ENCODE measurements at regions not wholly inside any gene's neighbourhood (a gene's known extent, or its start where the extent isn't known, plus 50 kb on each side); places are given as distances from the start of the nearest gene placed in this dataset.

GRCh38 chr2:14816069-14817060 lies 183.8 kb downstream of the LRATD1 start:
- Histone ChIP-seq H3K27ac (ENCODE audit: low read depth, low read length) (no peak overlapping the region), H3K4me3 (ENCODE audit: low read depth in 1 of 2, low read length in 2 of 2) (peak overlapping the region in 1 of 2 donors; percentile 30), H3K4me1 (ENCODE audit: control insufficient read depth in 1 of 2, insufficient read depth in 2 of 2, low read length in 2 of 2) (peaks cover 5% of the 10 kb centered on the region in 2 donors), H3K9me3 (ENCODE audit: control insufficient read depth in 1 of 2, low read length in 2 of 2) (no peaks in the 10 kb centered on the region), H3K9ac (ENCODE audit: low read depth in 1 of 2, low read length in 2 of 2) (no peak overlapping the region), H3K27me3 (ENCODE audit: control insufficient read depth in 1 of 2, insufficient read depth in 2 of 2, low read length in 2 of 2) (no peaks in the 10 kb centered on the region), H3K36me3 (ENCODE audit: control insufficient read depth in 1 of 2, insufficient read depth in 2 of 2, low read length in 2 of 2) (no peaks in the 10 kb centered on the region)

DNA sequence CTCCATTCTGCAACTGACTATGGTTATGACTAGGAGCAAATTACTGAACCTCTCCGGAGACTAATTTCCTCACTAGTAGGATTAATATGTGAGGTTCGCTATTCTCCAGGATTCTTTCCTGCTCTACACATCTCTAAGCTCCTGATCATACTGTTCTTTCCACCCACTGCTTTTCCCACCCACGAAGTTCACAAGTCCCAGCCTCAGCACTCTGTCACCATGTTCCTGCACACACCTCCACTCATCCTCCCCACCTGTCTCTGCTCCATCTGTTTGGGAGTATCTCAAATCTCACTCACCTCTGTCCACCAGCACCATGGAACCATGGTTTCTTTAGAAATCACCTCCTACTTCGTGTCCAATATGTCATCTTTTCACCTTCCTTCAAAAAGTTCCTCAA lies 185.3 kb downstream of the LRATD1 start:
- H3K9me3 ChIP-seq (ENCODE audit: control insufficient read depth in 1 of 2, low read length in 2 of 2), result no peaks in the 10 kb centered on the region
- H3K27ac ChIP-seq (ENCODE audit: low read depth, low read length), result no peak overlapping the region
- H3K9ac ChIP-seq (ENCODE audit: low read depth in 1 of 2, low read length in 2 of 2), result no peak overlapping the region
- peaks cover 5% of the 10 kb centered on the region in 2 donors for H3K4me1 ChIP-seq (ENCODE audit: control insufficient read depth in 1 of 2, insufficient read depth in 2 of 2, low read length in 2 of 2)
- H3K4me3 ChIP-seq (ENCODE audit: low read depth in 1 of 2, low read length in 2 of 2), result no peak overlapping the region
- H3K36me3 ChIP-seq (ENCODE audit: control insufficient read depth in 1 of 2, insufficient read depth in 2 of 2, low read length in 2 of 2), result no peaks in the 10 kb centered on the region
- H3K27me3 ChIP-seq (ENCODE audit: control insufficient read depth in 1 of 2, insufficient read depth in 2 of 2, low read length in 2 of 2), result no peaks in the 10 kb centered on the region

DNA sequence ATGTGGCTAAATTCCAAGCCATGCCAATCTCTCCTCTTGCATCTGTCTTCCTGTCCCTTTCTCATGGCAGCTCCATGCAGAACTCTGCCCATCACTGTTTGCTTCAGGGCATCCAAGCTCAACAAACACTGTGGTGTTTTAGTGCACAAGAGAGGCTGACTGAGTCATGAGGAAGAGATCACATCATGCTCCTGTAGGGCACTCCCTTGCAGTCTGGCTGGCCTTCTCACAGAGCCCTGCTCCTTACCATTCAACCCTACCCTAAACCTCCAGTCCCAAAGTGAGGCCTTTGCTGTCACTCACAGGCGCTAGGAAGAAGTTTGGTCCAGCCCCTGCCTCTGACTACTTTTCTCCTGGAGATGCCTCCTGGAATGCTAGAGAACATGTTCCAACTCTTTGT lies 194.0 kb downstream of the LRATD1 start:
- Histone ChIP-seq H3K9ac (ENCODE audit: low read depth in 1 of 2, low read length in 2 of 2) (no peak overlapping the region), H3K36me3 (ENCODE audit: control insufficient read depth in 1 of 2, insufficient read depth in 2 of 2, low read length in 2 of 2) (no peaks in the 10 kb centered on the region), H3K4me1 (ENCODE audit: control insufficient read depth in 1 of 2, insufficient read depth in 2 of 2, low read length in 2 of 2) (no peaks in the 10 kb centered on the region), H3K4me3 (ENCODE audit: low read depth in 1 of 2, low read length in 2 of 2) (no peak overlapping the region), H3K27ac (ENCODE audit: low read depth, low read length) (no peak overlapping the region), H3K27me3 (ENCODE audit: control insufficient read depth in 1 of 2, insufficient read depth in 2 of 2, low read length in 2 of 2) (no peaks in the 10 kb centered on the region), H3K9me3 (ENCODE audit: control insufficient read depth in 1 of 2, low read length in 2 of 2) (no peaks in the 10 kb centered on the region)

DNA sequence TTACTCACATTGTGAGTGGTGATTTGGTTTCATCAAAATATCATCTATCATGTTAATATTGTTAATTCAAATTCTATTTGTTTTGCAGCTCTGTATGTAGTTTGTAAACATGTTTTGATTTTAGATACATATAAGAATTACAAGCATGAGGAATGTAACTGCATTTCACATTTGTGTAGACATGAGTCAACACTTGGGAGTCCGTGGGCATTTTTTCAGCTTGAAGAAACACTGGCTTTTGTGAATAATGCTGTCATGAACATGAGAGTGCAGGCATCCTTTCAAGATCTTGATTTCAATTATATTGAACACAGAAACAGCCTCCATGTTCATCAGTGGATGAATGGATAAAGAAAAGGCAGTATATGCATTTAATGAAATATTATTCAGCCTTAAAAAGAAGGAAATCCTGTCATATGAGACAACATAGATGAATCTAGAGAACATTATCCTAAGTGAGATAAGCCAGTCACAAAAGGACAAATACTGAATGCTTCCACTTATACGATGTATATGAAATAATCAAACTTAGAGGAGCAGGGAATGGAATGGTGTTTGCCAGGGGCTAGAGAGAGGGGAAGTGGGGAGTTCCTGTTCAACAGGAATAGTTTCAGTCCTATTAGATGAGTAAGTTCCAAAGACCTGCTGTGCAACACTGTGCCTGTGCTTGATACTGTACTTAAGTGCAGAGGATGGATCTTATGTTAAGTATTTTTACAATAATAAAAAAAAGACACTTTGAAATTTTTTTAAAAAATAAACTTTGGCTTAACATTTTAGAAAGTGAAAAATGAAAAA lies 194.9 kb downstream of the LRATD1 start:
- no peaks in the 10 kb centered on the region for H3K9me3 ChIP-seq (ENCODE audit: control insufficient read depth in 1 of 2, low read length in 2 of 2)
- no peaks in the 10 kb centered on the region for H3K4me1 ChIP-seq (ENCODE audit: control insufficient read depth in 1 of 2, insufficient read depth in 2 of 2, low read length in 2 of 2)
- no peak overlapping the region for H3K4me3 ChIP-seq (ENCODE audit: low read depth in 1 of 2, low read length in 2 of 2)
- no peak overlapping the region for H3K9ac ChIP-seq (ENCODE audit: low read depth in 1 of 2, low read length in 2 of 2)
- H3K27ac ChIP-seq (ENCODE audit: low read depth, low read length), result no peak overlapping the region
- H3K36me3 ChIP-seq (ENCODE audit: control insufficient read depth in 1 of 2, insufficient read depth in 2 of 2, low read length in 2 of 2), result no peaks in the 10 kb centered on the region
- no peaks in the 10 kb centered on the region for H3K27me3 ChIP-seq (ENCODE audit: control insufficient read depth in 1 of 2, insufficient read depth in 2 of 2, low read length in 2 of 2)

DNA sequence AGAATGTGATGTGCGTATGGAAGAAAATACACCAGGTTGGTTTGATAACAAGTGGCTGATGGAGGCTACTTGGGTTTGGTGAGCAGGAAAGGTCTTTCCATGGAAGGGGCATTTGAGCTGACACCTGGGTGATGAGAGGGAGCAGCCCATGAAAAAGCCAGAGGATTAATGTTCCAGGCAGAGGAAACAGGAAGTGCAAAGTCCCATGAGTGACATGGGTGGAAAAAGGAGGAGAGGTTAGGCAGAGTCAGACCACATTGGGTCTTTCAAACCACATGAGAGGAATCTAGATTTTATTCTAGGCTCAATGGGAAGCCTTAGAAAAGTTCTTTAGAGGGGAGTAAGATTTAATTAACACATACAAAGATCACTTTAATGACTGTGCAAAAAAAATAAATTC lies 195.7 kb downstream of the LRATD1 start:
- Histone ChIP-seq H3K4me1 (ENCODE audit: control insufficient read depth in 1 of 2, insufficient read depth in 2 of 2, low read length in 2 of 2) (no peaks in the 10 kb centered on the region), H3K9me3 (ENCODE audit: control insufficient read depth in 1 of 2, low read length in 2 of 2) (no peaks in the 10 kb centered on the region), H3K9ac (ENCODE audit: low read depth in 1 of 2, low read length in 2 of 2) (no peak overlapping the region), H3K4me3 (ENCODE audit: low read depth in 1 of 2, low read length in 2 of 2) (no peak overlapping the region), H3K36me3 (ENCODE audit: control insufficient read depth in 1 of 2, insufficient read depth in 2 of 2, low read length in 2 of 2) (no peaks in the 10 kb centered on the region), H3K27ac (ENCODE audit: low read depth, low read length) (no peak overlapping the region), H3K27me3 (ENCODE audit: control insufficient read depth in 1 of 2, insufficient read depth in 2 of 2, low read length in 2 of 2) (no peaks in the 10 kb centered on the region)

DNA sequence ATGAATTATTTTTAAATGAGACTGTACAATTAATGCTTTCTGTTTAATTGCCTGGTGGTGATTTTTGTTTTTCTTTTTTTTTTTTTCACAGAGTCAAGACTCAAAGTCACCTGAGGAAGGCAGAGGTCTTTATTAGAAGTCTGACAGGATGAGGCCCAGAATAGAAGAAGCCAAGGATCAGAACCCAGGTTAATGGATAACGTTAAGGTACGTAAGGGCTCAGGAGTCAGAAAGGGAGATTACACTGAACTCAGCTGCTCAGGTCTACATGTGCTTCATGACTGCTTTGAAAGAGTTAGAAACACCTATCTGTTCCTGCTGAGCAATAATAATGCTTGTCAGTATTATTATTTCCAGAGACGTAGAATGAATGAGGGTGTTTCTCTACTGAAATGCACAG lies 196.5 kb downstream of the LRATD1 start:
- no peak overlapping the region for H3K9ac ChIP-seq (ENCODE audit: low read depth in 1 of 2, low read length in 2 of 2)
- no peak overlapping the region for H3K4me3 ChIP-seq (ENCODE audit: low read depth in 1 of 2, low read length in 2 of 2)
- no peaks in the 10 kb centered on the region for H3K9me3 ChIP-seq (ENCODE audit: control insufficient read depth in 1 of 2, low read length in 2 of 2)
- no peaks in the 10 kb centered on the region for H3K36me3 ChIP-seq (ENCODE audit: control insufficient read depth in 1 of 2, insufficient read depth in 2 of 2, low read length in 2 of 2)
- H3K4me1 ChIP-seq (ENCODE audit: control insufficient read depth in 1 of 2, insufficient read depth in 2 of 2, low read length in 2 of 2), result no peaks in the 10 kb centered on the region
- no peaks in the 10 kb centered on the region for H3K27me3 ChIP-seq (ENCODE audit: control insufficient read depth in 1 of 2, insufficient read depth in 2 of 2, low read length in 2 of 2)
- H3K27ac ChIP-seq (ENCODE audit: low read depth, low read length), result no peak overlapping the region

GRCh38 chr2:14831458-14831857 lies 198.9 kb downstream of the LRATD1 start:
- Histone ChIP-seq H3K36me3 (ENCODE audit: control insufficient read depth in 1 of 2, insufficient read depth in 2 of 2, low read length in 2 of 2) (no peaks in the 10 kb centered on the region), H3K4me3 (ENCODE audit: low read depth in 1 of 2, low read length in 2 of 2) (no peak overlapping the region), H3K9ac (ENCODE audit: low read depth in 1 of 2, low read length in 2 of 2) (no peak overlapping the region), H3K27ac (ENCODE audit: low read depth, low read length) (no peak overlapping the region), H3K4me1 (ENCODE audit: control insufficient read depth in 1 of 2, insufficient read depth in 2 of 2, low read length in 2 of 2) (no peaks in the 10 kb centered on the region), H3K9me3 (ENCODE audit: control insufficient read depth in 1 of 2, low read length in 2 of 2) (no peaks in the 10 kb centered on the region), H3K27me3 (ENCODE audit: control insufficient read depth in 1 of 2, insufficient read depth in 2 of 2, low read length in 2 of 2) (no peaks in the 10 kb centered on the region)

GRCh38 chr2:14843507-14844204 lies 211.1 kb downstream of the LRATD1 start:
- Histone ChIP-seq H3K9ac (ENCODE audit: low read depth in 1 of 2, low read length in 2 of 2) (no peak overlapping the region), H3K4me3 (ENCODE audit: low read depth in 1 of 2, low read length in 2 of 2) (no peak overlapping the region), H3K9me3 (ENCODE audit: control insufficient read depth in 1 of 2, low read length in 2 of 2) (peaks cover 0 to 8% of the 10 kb centered on the region in 2 donors), H3K36me3 (ENCODE audit: control insufficient read depth in 1 of 2, insufficient read depth in 2 of 2, low read length in 2 of 2) (no peaks in the 10 kb centered on the region), H3K27me3 (ENCODE audit: control insufficient read depth in 1 of 2, insufficient read depth in 2 of 2, low read length in 2 of 2) (no peaks in the 10 kb centered on the region), H3K27ac (ENCODE audit: low read depth, low read length) (no peak overlapping the region), H3K4me1 (ENCODE audit: control insufficient read depth in 1 of 2, insufficient read depth in 2 of 2, low read length in 2 of 2) (no peaks in the 10 kb centered on the region)

GRCh38 chr2:14855751-14856150 lies 223.2 kb downstream of the LRATD1 start:
- Histone ChIP-seq H3K27ac (ENCODE audit: low read depth, low read length) (no peak overlapping the region), H3K27me3 (ENCODE audit: control insufficient read depth in 1 of 2, insufficient read depth in 2 of 2, low read length in 2 of 2) (no peaks in the 10 kb centered on the region), H3K9me3 (ENCODE audit: control insufficient read depth in 1 of 2, low read length in 2 of 2) (no peaks in the 10 kb centered on the region), H3K9ac (ENCODE audit: low read depth in 1 of 2, low read length in 2 of 2) (no peak overlapping the region), H3K4me1 (ENCODE audit: control insufficient read depth in 1 of 2, insufficient read depth in 2 of 2, low read length in 2 of 2) (no peaks in the 10 kb centered on the region), H3K36me3 (ENCODE audit: control insufficient read depth in 1 of 2, insufficient read depth in 2 of 2, low read length in 2 of 2) (no peaks in the 10 kb centered on the region), H3K4me3 (ENCODE audit: low read depth in 1 of 2, low read length in 2 of 2) (no peak overlapping the region)

DNA sequence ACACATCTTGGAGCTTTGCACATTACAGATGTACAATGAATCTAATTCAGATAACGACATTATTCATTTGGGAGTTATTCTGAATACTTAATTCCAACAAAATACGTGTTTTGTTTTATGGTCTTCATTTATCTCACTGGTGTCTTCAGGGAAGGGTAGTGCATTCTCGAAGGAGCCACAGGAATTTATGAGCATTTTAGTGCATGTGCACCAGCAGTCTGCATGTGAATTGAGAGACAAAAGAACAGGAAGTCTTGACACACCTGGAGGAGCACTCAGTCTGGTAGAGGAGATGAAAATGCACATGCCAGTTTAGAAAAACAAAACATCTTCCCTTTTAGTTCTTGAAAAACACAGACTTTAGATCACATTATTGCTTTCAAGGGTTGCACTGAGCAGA lies 228.7 kb downstream of the LRATD1 start:
- Histone ChIP-seq H3K4me1 (ENCODE audit: control insufficient read depth in 1 of 2, insufficient read depth in 2 of 2, low read length in 2 of 2) (no peaks in the 10 kb centered on the region), H3K9ac (ENCODE audit: low read depth in 1 of 2, low read length in 2 of 2) (no peak overlapping the region), H3K27ac (ENCODE audit: low read depth, low read length) (no peak overlapping the region), H3K27me3 (ENCODE audit: control insufficient read depth in 1 of 2, insufficient read depth in 2 of 2, low read length in 2 of 2) (no peaks in the 10 kb centered on the region), H3K4me3 (ENCODE audit: low read depth in 1 of 2, low read length in 2 of 2) (no peak overlapping the region), H3K36me3 (ENCODE audit: control insufficient read depth in 1 of 2, insufficient read depth in 2 of 2, low read length in 2 of 2) (no peaks in the 10 kb centered on the region), H3K9me3 (ENCODE audit: control insufficient read depth in 1 of 2, low read length in 2 of 2) (peaks cover 0 to 7% of the 10 kb centered on the region in 2 donors)
